Colonic mucosa (tissue), 4 donors: ENCODE measurements at regions not wholly inside any gene's neighbourhood (a gene's known extent, or its start where the extent isn't known, plus 50 kb on each side); places are given as distances from the start of the nearest gene placed in this dataset.

ENCODE experiments used
- DNase-seq: peaks from one replicate; pipeline ENCODE4 v3.0.0-alpha.2; 2020
- H3K27ac ChIP-seq: fragments of 200-600 bp; one replicate; pipeline ENCODE4 v1.8.0; 2021
- H3K27me3 ChIP-seq: fragments of 200-600 bp; one replicate; pipeline ENCODE4 v1.8.0; 2021
- H3K36me3 ChIP-seq: fragments of 200-600 bp; one replicate; pipeline ENCODE4 v1.8.0; 2021
- H3K4me1 ChIP-seq: fragments of 200-600 bp; one replicate; pipeline ENCODE4 v1.8.0; 2021; ENCODE audit warnings: mild to moderate bottlenecking
- H3K4me3 ChIP-seq: fragments of 200-600 bp; one replicate; pipeline ENCODE4 v1.8.0; 2021
- H3K9ac ChIP-seq, 2 donors: one replicate each; pipeline ENCODE4 v1.7.0; 2013; ENCODE audit warnings: control low read depth in 2 of 2, low read depth in 2 of 2, low read length in 2 of 2
- H3K9me3 ChIP-seq: fragments of 200-600 bp; one replicate; pipeline ENCODE4 v1.8.0; 2021
- intact Hi-C: fragments of 100-400 bp; cut with DNase I; formaldehyde crosslinking; loops from one replicate; pipeline ENCODE4 v1.14.1; 2022
- TF ChIP-seq, protein P1 (sequence below): fragments of 200-600 bp; IDR thresholded peaks from one replicate; pipeline ENCODE4 v1.8.0; 2022; ENCODE audit warnings: antibody characterized with exemption, mild to moderate bottlenecking
- donor health status: healthy.
- donor health status: DM: no; HTN: no; CAD: no.
- donor health status: DM: no; HTN: no; CAD: no.

DNA sequence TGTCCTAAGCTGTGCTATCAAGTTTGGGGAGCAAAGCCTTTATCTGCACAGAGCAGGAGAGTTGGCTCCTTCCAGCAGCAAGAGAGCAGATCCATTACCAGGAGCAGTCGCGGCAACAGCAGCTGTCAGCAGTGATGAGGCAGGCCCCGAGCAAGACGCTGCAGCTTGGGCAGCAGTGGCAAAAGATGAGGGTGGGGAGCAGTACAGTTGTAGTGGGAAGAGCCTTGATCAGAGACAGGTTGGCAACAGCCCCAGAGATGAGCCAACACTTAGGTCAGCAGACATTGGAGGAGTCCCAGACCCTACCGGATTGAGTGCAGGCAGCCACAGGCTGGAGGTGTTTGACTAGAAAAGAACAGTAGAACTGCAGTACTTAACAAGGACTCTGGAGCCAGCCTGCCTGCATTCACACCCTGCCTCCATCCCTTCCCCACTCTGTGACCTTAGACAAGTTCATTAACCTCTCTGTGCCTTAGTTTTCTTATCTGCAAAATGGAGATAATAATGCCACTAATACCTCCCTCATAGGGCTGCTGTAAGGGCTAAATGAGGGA, 117.1 kb upstream of the SERTAD2 start:
- no peak overlapping the region for H3K27ac ChIP-seq
- H3K9me3 ChIP-seq = no peaks in the 10 kb centered on the region
- peak; percentile 37 for DNase-seq
- intact Hi-C loops = no loop called here
- no peaks in the 10 kb centered on the region for H3K36me3 ChIP-seq
- no peak overlapping the region for H3K4me3 ChIP-seq
- H3K27me3 ChIP-seq = no peaks in the 10 kb centered on the region
- H3K9ac ChIP-seq = no peak overlapping the region
- peaks cover 3% of the 10 kb centered on the region for H3K4me1 ChIP-seq
- TF ChIP-seq, protein P1, sequence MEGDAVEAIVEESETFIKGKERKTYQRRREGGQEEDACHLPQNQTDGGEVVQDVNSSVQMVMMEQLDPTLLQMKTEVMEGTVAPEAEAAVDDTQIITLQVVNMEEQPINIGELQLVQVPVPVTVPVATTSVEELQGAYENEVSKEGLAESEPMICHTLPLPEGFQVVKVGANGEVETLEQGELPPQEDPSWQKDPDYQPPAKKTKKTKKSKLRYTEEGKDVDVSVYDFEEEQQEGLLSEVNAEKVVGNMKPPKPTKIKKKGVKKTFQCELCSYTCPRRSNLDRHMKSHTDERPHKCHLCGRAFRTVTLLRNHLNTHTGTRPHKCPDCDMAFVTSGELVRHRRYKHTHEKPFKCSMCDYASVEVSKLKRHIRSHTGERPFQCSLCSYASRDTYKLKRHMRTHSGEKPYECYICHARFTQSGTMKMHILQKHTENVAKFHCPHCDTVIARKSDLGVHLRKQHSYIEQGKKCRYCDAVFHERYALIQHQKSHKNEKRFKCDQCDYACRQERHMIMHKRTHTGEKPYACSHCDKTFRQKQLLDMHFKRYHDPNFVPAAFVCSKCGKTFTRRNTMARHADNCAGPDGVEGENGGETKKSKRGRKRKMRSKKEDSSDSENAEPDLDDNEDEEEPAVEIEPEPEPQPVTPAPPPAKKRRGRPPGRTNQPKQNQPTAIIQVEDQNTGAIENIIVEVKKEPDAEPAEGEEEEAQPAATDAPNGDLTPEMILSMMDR = no peak

DNA sequence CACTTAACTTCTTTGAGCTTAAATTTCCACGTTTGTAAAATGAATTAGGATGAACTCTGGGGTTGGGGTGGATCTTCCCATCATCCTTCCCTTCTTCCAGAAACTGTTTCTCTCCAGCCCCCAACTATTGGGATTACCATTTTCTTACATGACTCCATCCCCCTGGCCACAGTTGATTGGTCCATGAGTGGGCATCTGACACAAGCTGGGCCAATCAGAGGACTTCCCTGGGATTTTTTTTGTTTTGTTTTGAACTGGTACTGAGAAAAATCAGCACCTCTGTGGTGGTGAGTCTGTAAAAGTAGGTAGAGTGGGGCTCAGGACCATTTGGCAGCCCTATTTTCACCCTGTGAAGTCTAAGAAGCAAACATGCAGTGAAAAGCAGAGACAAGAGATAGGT, 118.0 kb upstream of the SERTAD2 start:
- Histone ChIP-seq H3K9ac (no peak overlapping the region), H3K36me3 (no peaks in the 10 kb centered on the region), H3K4me3 (no peak overlapping the region), H3K4me1 (peaks cover 3% of the 10 kb centered on the region), H3K9me3 (no peaks in the 10 kb centered on the region), H3K27ac (no peak overlapping the region), H3K27me3 (no peaks in the 10 kb centered on the region)
- TF ChIP-seq, protein P1 = no peak
- DNase-seq = no peak
- intact Hi-C loops = no loop called here

DNA sequence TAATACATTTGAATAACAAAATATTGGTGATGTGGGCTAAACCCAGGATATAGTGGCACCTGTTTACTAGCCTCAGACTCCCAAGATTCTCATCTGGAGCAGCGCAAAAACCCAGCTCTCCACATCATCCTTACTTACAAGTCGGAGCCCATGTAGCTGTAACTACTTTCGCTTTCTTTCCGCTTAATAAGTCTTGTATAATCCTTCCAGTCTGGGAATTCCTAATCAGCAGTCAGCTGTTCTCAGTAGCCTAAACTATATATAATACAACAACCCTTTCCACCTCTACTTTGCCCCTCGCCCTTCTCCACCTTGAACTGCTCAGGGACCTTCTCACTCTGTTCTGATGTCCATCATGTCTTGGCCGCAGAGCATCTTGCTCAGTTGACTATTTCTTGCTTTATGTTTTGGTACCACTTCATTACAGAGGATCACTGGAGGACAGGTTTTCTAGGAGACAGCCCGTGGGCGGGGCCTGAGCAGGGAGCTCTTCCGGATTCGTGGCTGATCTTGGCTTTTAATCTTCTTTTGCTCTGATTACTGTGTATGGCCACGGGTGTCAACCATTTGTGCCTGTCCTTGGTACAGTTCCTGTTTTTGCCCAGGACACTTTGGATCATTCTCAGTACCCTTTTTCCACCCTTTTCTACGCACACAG, 119.9 kb upstream of the SERTAD2 start:
- Histone ChIP-seq H3K27me3 (no peaks in the 10 kb centered on the region), H3K9ac (no peak overlapping the region), H3K36me3 (no peaks in the 10 kb centered on the region), H3K9me3 (no peaks in the 10 kb centered on the region), H3K4me1 (peaks cover 3% of the 10 kb centered on the region), H3K4me3 (no peak overlapping the region), H3K27ac (no peak overlapping the region)
- TF ChIP-seq, protein P1 = no peak
- DNase-seq = no peak
- intact Hi-C loops = no loop called here

DNA sequence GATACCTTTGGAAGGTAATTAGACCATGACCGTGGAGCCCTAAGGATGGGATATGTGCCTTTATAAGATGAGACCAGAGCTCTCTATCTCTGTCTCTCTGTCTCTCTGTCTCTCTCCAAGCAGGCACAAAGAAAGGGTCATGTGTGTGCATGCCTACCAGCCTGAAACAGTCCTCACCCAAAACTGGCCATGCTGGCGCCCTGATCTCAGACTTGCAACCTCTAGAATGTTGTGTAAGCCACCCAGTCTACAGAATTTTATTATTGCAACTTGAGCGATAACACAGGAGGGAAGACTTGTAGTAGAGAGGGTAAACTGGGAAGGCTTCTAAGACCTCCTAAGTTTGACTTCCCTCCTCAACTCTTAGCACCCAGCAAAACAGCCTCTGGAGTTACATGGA, 124.1 kb upstream of the SERTAD2 start:
- Histone ChIP-seq H3K27me3 (no peaks in the 10 kb centered on the region), H3K4me1 (no peaks in the 10 kb centered on the region), H3K27ac (no peak overlapping the region), H3K36me3 (no peaks in the 10 kb centered on the region), H3K4me3 (no peak overlapping the region), H3K9ac (no peak overlapping the region), H3K9me3 (no peaks in the 10 kb centered on the region)
- intact Hi-C loops = no loop called here
- TF ChIP-seq, protein P1 = no peak
- no peak for DNase-seq

DNA sequence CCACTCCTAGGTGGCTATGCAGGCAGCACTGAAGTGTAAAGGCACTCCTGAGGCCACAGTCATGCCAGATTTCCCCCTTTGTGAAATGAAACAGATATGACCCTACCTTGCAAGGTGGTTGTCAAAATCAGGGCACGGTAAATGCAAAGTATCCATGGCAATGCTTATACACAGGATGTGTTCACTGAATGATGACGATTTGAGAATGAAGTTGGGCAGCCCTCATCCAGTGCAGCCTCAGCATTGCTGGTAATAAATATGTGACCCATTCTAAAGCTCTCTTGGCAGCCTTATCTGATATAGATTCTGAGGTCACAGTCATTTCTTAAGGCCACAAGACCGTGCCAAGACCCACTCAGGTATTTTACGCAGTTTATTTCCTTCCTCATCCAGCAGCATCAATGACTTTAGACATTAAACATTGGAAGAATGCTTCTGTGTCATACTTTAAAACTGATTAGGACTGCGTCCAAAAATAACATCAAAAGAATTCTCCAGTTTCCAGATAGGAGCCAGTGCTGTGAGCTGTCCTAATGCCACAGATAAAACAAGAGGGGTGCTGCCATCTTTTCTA, 125.5 kb upstream of the SERTAD2 start:
- no peaks in the 10 kb centered on the region for H3K36me3 ChIP-seq
- no peaks in the 10 kb centered on the region for H3K9me3 ChIP-seq
- TF ChIP-seq, protein P1 = no peak
- intact Hi-C loops = no loop called here
- no peak overlapping the region for H3K9ac ChIP-seq
- H3K27me3 ChIP-seq = no peaks in the 10 kb centered on the region
- H3K27ac ChIP-seq = no peak overlapping the region
- H3K4me3 ChIP-seq = no peak overlapping the region
- H3K4me1 ChIP-seq = no peaks in the 10 kb centered on the region
- DNase-seq = no peak
